ENCODE measurements at regions not wholly inside any gene's neighbourhood (a gene's known extent, or its start where the extent isn't known, plus 50 kb on each side); places are given as distances from the start of the nearest gene placed in this dataset.

DNA sequence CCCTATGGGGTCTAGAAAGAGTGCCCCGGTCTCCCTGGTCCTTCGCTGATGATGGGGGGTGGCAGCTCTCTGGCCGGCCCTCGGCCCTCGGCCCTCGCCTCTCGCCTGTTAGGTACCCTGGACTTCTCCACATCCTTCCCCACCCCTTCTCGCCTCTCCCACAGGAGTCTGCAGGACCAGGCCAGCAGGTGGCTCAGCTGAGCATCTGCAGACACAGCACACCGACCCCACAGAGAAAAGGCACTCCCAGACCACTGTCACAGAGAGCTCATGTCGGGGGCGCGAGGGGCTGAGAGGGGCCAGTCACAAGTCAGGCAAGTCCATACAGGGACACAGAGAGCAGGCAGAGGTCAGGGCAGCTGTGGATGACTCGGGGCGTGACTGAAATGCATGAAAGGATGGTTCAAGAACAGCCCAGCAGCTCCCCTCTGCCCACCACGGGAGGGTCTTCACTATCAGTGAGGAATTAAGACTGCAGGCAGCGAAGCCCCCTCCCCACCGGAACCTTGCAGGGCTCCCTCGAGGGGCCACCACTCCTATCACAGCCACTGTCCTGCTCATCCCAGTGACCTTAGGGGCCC, 181.7 kb upstream of the NSMCE3 start:
- DNase-seq, result no peak

DNA sequence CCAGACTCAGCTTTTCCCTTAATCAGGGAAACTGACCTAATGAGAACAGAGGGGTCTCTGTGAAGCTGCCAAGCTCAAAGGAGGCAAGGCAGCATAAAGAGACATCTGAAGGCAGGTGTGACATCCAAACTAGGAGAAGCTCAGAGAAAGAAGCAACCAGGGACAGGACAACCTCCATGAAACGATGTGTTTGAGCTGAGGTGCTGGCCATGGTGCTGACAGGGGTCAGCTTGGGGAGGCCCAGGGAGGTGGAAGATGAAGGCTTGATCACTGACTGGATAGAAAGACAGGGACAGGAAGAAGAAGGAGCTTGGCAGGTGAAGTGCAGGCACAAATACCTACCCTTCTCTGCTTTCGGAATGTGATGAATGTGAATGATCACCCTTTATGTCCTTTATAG, 179.5 kb upstream of the NSMCE3 start:
- DNase-seq, result peak; percentile 15

GRCh38 chr15:29448320-29448719, 178.7 kb upstream of the NSMCE3 start:
- no peak for DNase-seq

DNA sequence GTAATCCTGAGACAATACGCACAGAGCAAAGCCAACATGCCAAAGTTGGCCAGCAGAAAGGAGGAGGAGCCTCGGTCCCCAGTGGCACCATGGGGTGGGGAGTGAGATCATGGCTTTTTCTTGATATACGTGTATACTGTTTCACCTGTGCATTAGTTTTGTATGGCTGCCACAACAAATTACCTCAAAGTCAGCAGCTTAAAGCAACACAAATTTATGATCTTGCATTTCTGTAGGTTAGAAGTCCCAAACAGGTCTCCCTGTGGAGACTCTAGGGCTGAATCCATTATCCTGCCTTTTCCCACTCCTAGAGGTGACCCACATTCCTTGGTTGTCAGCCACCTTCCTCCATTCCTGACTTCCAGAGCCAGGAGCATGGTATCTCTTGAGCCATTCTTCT, 176.9 kb upstream of the NSMCE3 start:
- no peak for DNase-seq

DNA sequence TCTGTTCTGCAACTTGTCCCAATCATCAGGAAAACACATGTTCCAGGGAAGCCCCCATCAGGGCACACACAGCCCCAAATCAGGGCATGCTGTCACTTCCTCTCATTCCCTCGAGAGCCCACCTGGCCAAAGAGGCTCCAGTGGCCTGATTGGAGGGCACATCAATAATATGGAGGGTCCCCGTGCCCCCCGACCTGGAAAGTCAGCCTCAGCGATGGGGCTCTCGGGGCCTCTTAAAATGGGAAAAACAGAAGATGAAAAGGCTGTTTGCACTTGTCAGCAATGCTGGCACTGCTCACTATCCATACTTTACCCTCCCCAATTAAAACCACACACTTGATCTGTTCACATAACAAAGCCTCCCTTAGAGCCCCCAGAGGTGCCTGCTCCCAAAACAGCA, 172.9 kb upstream of the NSMCE3 start:
- DNase-seq, result no peak

GRCh38 chr15:29440541-29440940, 170.9 kb upstream of the NSMCE3 start:
- DNase-seq, result no peak

DNA sequence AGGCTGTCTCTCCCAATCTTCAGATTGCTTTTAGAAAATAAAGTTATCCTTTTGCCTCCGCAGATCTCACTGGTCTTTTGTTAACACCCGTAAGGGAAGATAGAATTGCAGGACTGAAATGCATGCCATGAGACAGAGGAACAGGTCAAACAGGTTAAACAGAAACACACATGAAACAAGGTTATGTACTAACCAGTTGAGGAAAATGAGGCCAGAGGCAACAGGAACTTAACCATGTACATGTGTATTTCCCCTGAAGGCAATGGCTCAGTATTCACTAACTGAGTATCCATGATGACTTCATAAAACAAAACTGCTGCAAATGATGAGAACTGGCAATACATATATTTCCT, 169.1 kb upstream of the NSMCE3 start:
- DNase-seq, result no peak

- DNase-seq, result no peak
Observed at GRCh38 chr15:29437888-29438702, 168.5 kb upstream of the NSMCE3 start.

DNA sequence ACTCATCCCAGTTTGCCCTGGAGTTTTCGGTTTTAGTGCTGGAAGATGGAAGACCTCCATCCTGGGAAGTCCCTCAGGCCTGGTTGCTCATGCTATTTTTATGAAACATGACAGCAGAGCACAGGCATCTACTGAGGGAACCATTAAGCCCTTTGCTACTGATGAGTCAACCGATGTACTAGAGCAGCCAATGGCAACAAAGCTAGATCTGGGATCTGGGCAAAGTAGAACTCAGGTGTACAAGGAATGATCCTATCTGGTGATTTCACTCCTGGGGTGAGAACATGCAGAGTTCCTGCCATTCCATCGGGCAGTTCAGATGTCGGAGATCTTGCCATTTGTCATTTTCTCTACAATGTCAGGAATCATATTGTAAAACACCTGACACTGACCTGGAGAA, 166.2 kb upstream of the NSMCE3 start:
- no peak for DNase-seq

- no peak for DNase-seq
Observed at GRCh38 chr15:29434280-29434679, 164.7 kb upstream of the NSMCE3 start.

GRCh38 chr15:29433507-29434248, 164.1 kb upstream of the NSMCE3 start:
- no peak for DNase-seq

DNA sequence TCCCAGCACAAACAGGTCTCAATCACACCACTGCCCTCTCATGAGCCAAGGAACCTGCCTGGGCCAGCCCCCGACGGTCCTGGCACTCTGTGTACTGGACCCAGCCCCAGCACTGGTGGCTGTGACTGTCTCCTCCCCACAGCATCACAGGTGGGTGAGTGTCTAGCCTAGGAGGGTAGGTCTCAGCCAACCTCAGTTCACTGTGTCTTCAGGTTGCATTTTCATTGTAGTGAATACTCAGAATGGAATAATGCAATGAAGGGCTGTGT, 163.4 kb upstream of the NSMCE3 start:
- DNase-seq, result no peak

GRCh38 chr15:29432191-29433049, 162.8 kb upstream of the NSMCE3 start:
- DNase-seq, result no peak

DNA sequence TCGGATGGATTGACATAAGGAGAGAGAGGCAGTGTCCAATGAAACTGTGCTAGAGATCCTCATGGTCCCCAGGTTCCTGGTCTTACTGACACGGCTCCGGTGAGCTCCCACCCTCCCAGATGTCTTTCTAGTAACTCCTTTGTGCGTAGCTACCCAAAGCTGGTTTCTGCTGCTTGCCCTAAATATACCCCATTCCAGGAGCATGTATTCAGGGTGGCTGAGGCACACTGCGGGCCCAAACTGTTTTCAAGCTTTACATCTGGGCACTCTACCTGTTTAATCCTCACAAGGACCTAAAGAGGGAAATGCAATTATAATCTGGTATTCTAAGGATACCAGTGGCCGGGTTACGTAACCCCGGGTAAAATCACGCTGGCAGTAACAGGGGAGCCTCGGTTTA, 161.2 kb upstream of the NSMCE3 start:
- DNase-seq, result no peak

- DNase-seq, result no peak
Observed at GRCh38 chr15:29430124-29430523, 160.5 kb upstream of the NSMCE3 start.

DNA sequence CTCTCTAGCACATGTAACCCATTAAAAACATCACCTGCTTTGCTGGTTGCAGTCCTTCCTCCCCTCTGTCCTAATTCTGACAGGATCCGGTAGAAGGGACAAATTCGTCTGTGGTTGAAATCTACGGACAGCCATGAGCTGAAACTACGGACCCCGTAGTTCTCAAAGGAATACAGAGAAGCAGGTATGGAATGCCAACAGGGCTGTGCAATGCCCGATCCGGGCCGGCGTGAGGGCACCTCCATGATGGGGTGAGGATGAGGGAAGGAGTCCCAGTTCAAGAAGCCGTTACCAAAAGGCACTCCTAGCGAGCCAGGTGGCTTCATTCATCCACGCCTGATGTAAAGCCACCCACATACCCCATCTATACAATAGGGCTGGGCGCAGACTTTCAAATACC, 160.0 kb upstream of the NSMCE3 start:
- DNase-seq, result no peak

GRCh38 chr15:29428925-29429573, 159.4 kb upstream of the NSMCE3 start:
- DNase-seq, result no peak

DNA sequence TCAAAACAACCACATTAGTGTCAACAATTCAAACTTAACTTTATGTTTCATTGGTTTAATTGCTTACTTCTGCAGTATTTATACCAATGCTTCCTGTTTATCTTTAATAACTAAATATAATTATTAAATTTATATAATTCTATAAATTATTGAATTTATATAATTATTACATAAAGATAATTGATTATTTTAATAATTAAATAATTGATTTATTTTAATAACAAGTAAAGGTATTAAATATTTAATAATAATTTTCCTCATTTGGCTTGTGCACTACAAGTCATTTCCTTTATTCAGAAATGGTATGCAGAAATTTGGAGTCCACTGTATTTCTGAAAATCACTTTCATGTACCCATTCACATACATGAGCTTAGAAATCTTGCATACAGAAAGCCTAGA, 156.2 kb upstream of the NSMCE3 start:
- no peak for DNase-seq

DNA sequence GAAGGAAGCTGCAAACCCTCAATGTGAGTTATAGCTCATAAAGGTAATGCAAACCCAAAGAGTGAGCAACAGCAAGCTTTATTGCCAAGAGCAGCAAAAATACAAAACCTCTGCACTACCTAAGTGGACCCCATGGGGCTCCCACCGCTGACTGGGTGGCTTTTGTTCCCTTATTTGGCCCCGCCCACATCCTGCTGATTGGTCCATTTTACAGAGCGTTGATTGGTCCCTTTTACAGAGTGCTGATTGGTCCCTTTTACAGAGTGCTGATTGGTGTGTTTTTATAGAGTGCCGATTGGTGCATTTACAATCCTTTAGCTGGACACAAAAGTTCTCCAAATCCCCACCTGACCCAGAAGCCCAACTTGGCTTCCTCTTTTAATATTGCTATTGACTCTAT, 154.5 kb upstream of the NSMCE3 start:
- DNase-seq, result peak; percentile 2

- DNase-seq, result no peak
Observed at GRCh38 chr15:29422606-29423005, 153.0 kb upstream of the NSMCE3 start.

- no peak for DNase-seq
Observed at GRCh38 chr15:29420188-29420587, 150.6 kb upstream of the NSMCE3 start.

DNA sequence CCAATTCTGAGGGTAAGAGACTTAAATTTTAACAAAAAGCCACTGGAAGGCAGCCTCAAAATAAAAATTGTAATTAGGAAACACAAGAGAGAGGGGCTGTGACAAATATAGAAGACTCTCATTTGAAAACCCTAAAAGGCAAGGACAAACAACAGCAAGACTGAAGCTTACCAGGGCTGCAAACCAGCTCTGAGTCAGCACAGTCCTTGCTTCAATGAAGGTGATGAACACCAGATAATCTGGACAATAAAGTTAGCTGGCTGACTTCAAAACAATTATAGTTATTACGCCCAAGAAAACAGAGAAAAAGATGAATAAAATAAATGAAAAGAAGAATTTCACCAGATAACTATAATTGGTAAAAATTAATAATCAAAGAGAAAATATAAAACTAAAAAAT, 149.3 kb upstream of the NSMCE3 start:
- no peak for DNase-seq

DNA sequence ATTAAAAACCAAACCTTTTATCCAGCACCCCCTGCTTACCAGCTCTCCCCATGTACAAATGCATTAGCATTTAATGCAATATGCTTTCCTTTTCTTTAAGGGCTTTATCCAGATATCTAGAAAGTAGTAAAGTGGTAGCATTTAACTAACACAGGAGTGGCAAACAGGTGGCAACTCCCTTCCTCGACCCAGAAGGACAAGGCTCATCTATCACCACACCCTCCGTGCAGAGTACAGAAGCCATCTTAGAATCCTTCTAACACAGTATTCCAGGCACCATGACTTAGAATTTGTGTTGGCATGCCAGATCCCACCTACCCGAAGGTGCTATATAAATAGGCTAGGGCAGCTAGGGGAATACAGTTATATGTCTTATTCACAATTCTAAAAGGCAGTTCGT, 148.6 kb upstream of the NSMCE3 start:
- DNase-seq, result no peak
